ENCODE measurements at regions not wholly inside any gene's neighbourhood (a gene's known extent, or its start where the extent isn't known, plus 50 kb on each side); places are given as distances from the start of the nearest gene placed in this dataset.

- CTCF ChIA-PET (ENCODE audit: low intra/inter-chr PET ratio): no interaction called here
- Histone ChIP-seq H3K36me3 (ENCODE audit: control insufficient read depth, insufficient read depth, low read length) (no peaks in the 10 kb centered on the region), H3K79me2 (ENCODE audit: control insufficient read depth, insufficient read depth, low read length) (no peaks in the 10 kb centered on the region), H4K20me1 (replicated peaks; ENCODE audit: control insufficient read depth, insufficient read depth, low read length) (no peaks in the 10 kb centered on the region), H3K27ac (ENCODE audit: extremely low read depth, low read depth, low read length) (no peak overlapping the region), H3K27me3 (ENCODE audit: control insufficient read depth in 2 of 2, insufficient read depth in 2 of 2, low read length in 2 of 2) (peaks cover 0 to 2% of the 10 kb centered on the region in 2 experiments; a peak in 1 of 5 replicates), H2AFZ (ENCODE audit: low read depth, low read length) (no peak overlapping the region), H3K4me2 (ENCODE audit: insufficient read depth, low read length) (no peak overlapping the region), H3K4me3 (no peak overlapping the region), H3K9me1 (ENCODE audit: control insufficient read depth, insufficient read depth, low read length) (no peaks in the 10 kb centered on the region), H3K9ac (ENCODE audit: insufficient read depth in 1 of 2, low read depth in 2 of 2, low read length in 2 of 2) (no peak overlapping the region), H3K4me1 (replicated peaks in 1 of 2; ENCODE audit: control insufficient read depth in 2 of 2, insufficient read depth in 2 of 2, low read length in 2 of 2) (peaks cover 0 to 8% of the 10 kb centered on the region in 2 experiments; a peak in 2 of 5 replicates), H3K9me3 (replicated peaks; ENCODE audit: control insufficient read depth, insufficient read depth, low read depth, low read length) (no peaks in the 10 kb centered on the region)
- peak; percentile 29 for FAIRE-seq
- peak; percentile 14 to 45 (median 26) for DNase-seq (ENCODE audit: extremely low read depth in 1 of 4, low spot score in 3 of 4)
- BruUV-seq (replicated peaks): no TSS peak
- peak; percentile 31; the same call in 2 of the 3 replicates for ATAC-seq
- POLR2A ChIA-PET: no interaction called here
- 0% methylated on average over 5 of the region's 6 CpGs for WGBS (ENCODE audit: insufficient coverage, low coverage, missing lambda C conversion rate)
- in situ Hi-C loops (cut with MboI): loop anchor here (25.0 kb wide), 2 partner anchors 252 to 498 kb away; no protein-coding TSS in a partner anchor
- intact Hi-C loops (cut with micrococcal nuclease): loop anchor here (10.0 kb wide), 2 partner anchors 136 to 176 kb away; no protein-coding TSS in a partner anchor
- 0 out of 2 replicates have a peak, but pooled peaks have one; percentile 14 for TF ChIP-seq ATF3 (IDR thresholded peaks at IDR 0.05)
- no peak for TF ChIP-seq ATF3 (CRISPR knock-in tag; conservative IDR thresholded peaks at IDR 0.05)
- TF ChIP-seq KDM1A (IDR thresholded peaks at IDR 0.05): peak; percentile 62 to 65; a peak in 3 of 4 replicates
- no peak for TF ChIP-seq MYC (IDR thresholded peaks at IDR 0.05; ENCODE audit: low read depth, low read length)
- no peak for TF ChIP-seq MYC (CRISPR knock-in tag; IDR thresholded peaks at IDR 0.05; ENCODE audit: borderline replicate concordance, low read depth)
- TF ChIP-seq NR2C2 (CRISPR knock-in tag; IDR thresholded peaks at IDR 0.05): no peak
- TF ChIP-seq NR2C2 (tag; IDR thresholded peaks at IDR 0.05): peak; percentile 58
- TF ChIP-seq TEAD4 (IDR thresholded peaks at IDR 0.05; ENCODE audit: low read length): peak; percentile 46; the same call in 1 of the 2 replicates
- TF ChIP-seq TEAD4 (CRISPR knock-in tag; IDR thresholded peaks at IDR 0.05; ENCODE audit: borderline replicate concordance): no peak
- TF ChIP-seq NFE2 (IDR thresholded peaks at IDR 0.05; ENCODE audit: low read depth): 0 out of 2 replicates have a peak, but pooled peaks have one; percentile 15
- no peak for TF ChIP-seq MECOM (CRISPR knock-in tag; IDR thresholded peaks at IDR 0.05)
- 0 out of 2 replicates have a peak, but pooled peaks have one; percentile 13 for TF ChIP-seq TAL1 (IDR thresholded peaks at IDR 0.05)
- peak; percentile 47 for TF ChIP-seq ARID1B (IDR thresholded peaks at IDR 0.05)
- TF ChIP-seq HMG20A (CRISPR knock-in tag; conservative IDR thresholded peaks at IDR 0.05): no peak
- no peak for TF ChIP-seq SRSF7 (optimal IDR thresholded peaks at IDR 0.05; ENCODE audit: low read depth, low read length)
- TF ChIP-seq ZNF561 (CRISPR knock-in tag; conservative IDR thresholded peaks at IDR 0.05): no peak
- no peak for TF ChIP-seq RHOXF2B (CRISPR knock-in tag; conservative IDR thresholded peaks at IDR 0.05)
- TF ChIP-seq ZBTB17 (CRISPR knock-in tag; IDR thresholded peaks at IDR 0.05): no peak
- peak; percentile 59 for TF ChIP-seq FOSL1 (tag; conservative IDR thresholded peaks at IDR 0.05)
- TF ChIP-seq PML (IDR thresholded peaks at IDR 0.05; ENCODE audit: low read length): no peak
- peak; percentile 83 for TF ChIP-seq ZNF766 (CRISPR knock-in tag; conservative IDR thresholded peaks at IDR 0.05)
- no peak for TF ChIP-seq ZNF274 (IDR thresholded peaks at IDR 0.05; ENCODE audit: borderline replicate concordance, low read depth, low read length)
- TF ChIP-seq GTF2B (IDR thresholded peaks at IDR 0.05; ENCODE audit: extremely low read depth, insufficient read length): no peak
- TF ChIP-seq MYBL2 (IDR thresholded peaks at IDR 0.05; ENCODE audit: low read depth): no peak
- TF ChIP-seq MYBL2 (CRISPR knock-in tag; IDR thresholded peaks at IDR 0.05; ENCODE audit: borderline replicate concordance): no peak
These were observed 208.3 kb downstream of the EXOC5 start for GRCh38 chr14:57060276-57060955.

All from K562 (cell line).